SK-N-SH (cell line): ENCODE measurements at regions not wholly inside any gene's neighbourhood (a gene's known extent, or its start where the extent isn't known, plus 50 kb on each side); places are given as distances from the start of the nearest gene placed in this dataset.

ENCODE experiments used
- CTCF ChIA-PET: fragments of 300-600, 350-600 bp; formaldehyde crosslinking; extraction: SDS; loops from one replicate; lab custom pipeline; 2021; lab: Yijun Ruan, JAX
- POLR2A ChIA-PET: fragments of 350-600 bp; sonication (Branson Sonifier 250); formaldehyde crosslinking; extraction: SDS; loops from one replicate; lab custom pipeline; 2020; ENCODE audit warnings: antibody characterized with exemption, inconsistent platforms; lab: Yijun Ruan, JAX
- DNase-seq: peaks from one replicate; pipeline ENCODE4 v3.0.0; 2012
- H2AFZ ChIP-seq: fragments of 200-600 bp; sonication (generic); 2 replicates; pipeline ENCODE4 v1.8.1; 2016; ENCODE audit warnings: antibody characterized with exemption, mild to moderate bottlenecking, low read depth
- H3F3A ChIP-seq: fragments of 200-600 bp; sonication (generic); replicated peaks from 2 replicates; pipeline ENCODE3; 2016; ENCODE audit warnings: antibody characterized with exemption, mild to moderate bottlenecking; ENCODE audit not compliant: insufficient read depth
- H3K27ac ChIP-seq, 2 experiments: fragments of 200-500 bp in 1 of 2; fragments of 200-600 bp in 1 of 2; sonication (Bioruptor generic) in 1 of 2; sonication (generic), shearing (Covaris generic) in 1 of 2; 2 replicates each; pipeline versions ENCODE4 v1.5.1 to v1.6.1; 2014 to 2016; ENCODE audit warnings: low read depth in 2 of 2, inconsistent platforms in 1 of 2, low read length in 1 of 2, mild to moderate bottlenecking in 1 of 2, mixed read lengths in 1 of 2
- H3K27me3 ChIP-seq: fragments of 200-600 bp; sonication (generic), shearing (Covaris generic); 2 replicates; pipeline ENCODE4 v1.6.1; 2016; ENCODE audit warnings: mixed run types; ENCODE audit not compliant: insufficient read depth
- H3K36me3 ChIP-seq, 2 experiments: fragments of 200-500 bp in 1 of 2; fragments of 200-600 bp in 1 of 2; sonication (Bioruptor generic) in 1 of 2; sonication (generic) in 1 of 2; replicated peaks in 1 of 2; 2 replicates each; pipeline versions ENCODE3 to v1.5.1; 2014 to 2016; ENCODE audit warnings: low read length in 1 of 2, mild to moderate bottlenecking in 1 of 2; ENCODE audit not compliant: insufficient read depth in 2 of 2, control insufficient read depth in 1 of 2
- H3K4me1 ChIP-seq, 2 experiments: fragments of 200-500 bp in 1 of 2; fragments of 200-600 bp in 1 of 2; sonication (Bioruptor generic) in 1 of 2; sonication (generic), shearing (Covaris generic) in 1 of 2; 2 replicates each; pipeline versions ENCODE4 v1.5.1 to v1.6.1; 2014 to 2016; ENCODE audit warnings: low read depth in 1 of 2, low read length in 1 of 2, mixed run types in 1 of 2; ENCODE audit not compliant: insufficient read depth in 2 of 2, control insufficient read depth in 1 of 2
- H3K4me2 ChIP-seq: fragments of 200-600 bp; sonication (generic), shearing (Covaris generic); 2 replicates; pipeline ENCODE4 v1.6.1; 2017; ENCODE audit warnings: mixed run types
- H3K4me3 ChIP-seq, 2 experiments: fragments of 200-500 bp in 1 of 2; fragments of 200-600 bp in 1 of 2; sonication (Bioruptor generic) in 1 of 2; sonication (generic), shearing (Covaris generic) in 1 of 2; 2 replicates each; pipeline versions ENCODE4 v1.5.1 to v1.8.1; 2014 to 2016; ENCODE audit warnings: low read depth in 2 of 2, inconsistent platforms in 1 of 2, low read length in 1 of 2, mild to moderate bottlenecking in 1 of 2, mixed read lengths in 1 of 2, moderate library complexity in 1 of 2
- H3K79me2 ChIP-seq: fragments of 200-600 bp; sonication (generic); 2 replicates; pipeline ENCODE4 v1.8.1; 2017; ENCODE audit warnings: mild to moderate bottlenecking; ENCODE audit not compliant: insufficient read depth
- H3K9ac ChIP-seq: fragments of 200-600 bp; sonication (generic); 2 replicates; pipeline ENCODE4 v1.6.1; 2017; ENCODE audit warnings: mixed run types
- H3K9me2 ChIP-seq: fragments of 200-600 bp; sonication (generic); 2 replicates; pipeline ENCODE4 v1.6.1; 2017; ENCODE audit warnings: mixed run types
- H3K9me3 ChIP-seq: fragments of 200-600 bp; sonication (generic); 2 replicates; pipeline ENCODE4 v1.6.1; 2017; ENCODE audit warnings: mixed run types, mild to moderate bottlenecking, moderate library complexity
- H4K20me1 ChIP-seq: fragments of 200-600 bp; sonication (generic); 2 replicates; pipeline ENCODE4 v1.6.1; 2017; ENCODE audit warnings: mild to moderate bottlenecking, mixed run types; ENCODE audit not compliant: insufficient read depth
- CHD2 ChIP-seq: fragments of 150-350 bp; IDR thresholded peaks from 2 replicates; pipeline ENCODE4 v1.6.1; 2018; ENCODE audit warnings: low read length; ENCODE audit not compliant: partially characterized antibody
- ELF1 ChIP-seq: IDR thresholded peaks from 2 replicates; pipeline ENCODE4 v1.4.0; 2012
- EP300 ChIP-seq, 2 experiments: IDR thresholded peaks; 2 replicates each; pipeline versions ENCODE4 v1.4.0 to v1.6.1; 2012; ENCODE audit warnings: borderline replicate concordance in 1 of 2, low read depth in 1 of 2, low read length in 1 of 2
- EZH2phosphoT487 ChIP-seq: fragments of 200-600 bp; sonication (generic); IDR thresholded peaks from 2 replicates; pipeline ENCODE4 v1.6.1; 2017; ENCODE audit warnings: low read depth, mixed run types, mild to moderate bottlenecking, antibody characterized with exemption, moderate library complexity, borderline replicate concordance
- FOSL2 ChIP-seq: IDR thresholded peaks from 2 replicates; pipeline ENCODE4 v1.4.0; 2012; ENCODE audit warnings: low read depth, mild to moderate bottlenecking, moderate library complexity, borderline replicate concordance
- FOXJ3 ChIP-seq: sonication (generic); formaldehyde crosslinking; IDR thresholded peaks from 2 replicates; pipeline ENCODE4 v1.5.1; 2020; ENCODE audit warnings: mild to moderate bottlenecking, missing genetic modification reagents
- FOXM1 ChIP-seq: IDR thresholded peaks from 2 replicates; pipeline ENCODE4 v1.4.0; 2012; ENCODE audit warnings: low read depth, mild to moderate bottlenecking
- GABPA ChIP-seq: IDR thresholded peaks from 2 replicates; pipeline ENCODE4 v1.4.0; 2012; ENCODE audit warnings: low read depth, mild to moderate bottlenecking
- GATA2 ChIP-seq: sonication (generic); formaldehyde crosslinking; IDR thresholded peaks from 2 replicates; pipeline ENCODE4 v1.5.0; 2020; ENCODE audit warnings: mild to moderate bottlenecking, missing genetic modification reagents
- MEF2A ChIP-seq: IDR thresholded peaks from 2 replicates; pipeline ENCODE4 v1.4.0; 2012; ENCODE audit warnings: low read depth, borderline replicate concordance
- MXI1 ChIP-seq: IDR thresholded peaks from 2 replicates; pipeline ENCODE4 v1.6.1; 2012; ENCODE audit warnings: mild to moderate bottlenecking, low read depth, low read length, improper control_type of control experiment
- NFIC ChIP-seq: IDR thresholded peaks from 2 replicates; pipeline ENCODE4 v1.4.0; 2012; ENCODE audit warnings: borderline replicate concordance
- NRF1 ChIP-seq: IDR thresholded peaks from 2 replicates; pipeline ENCODE4 v1.6.1; 2012; ENCODE audit warnings: low read depth, mild to moderate bottlenecking, low read length
- RAD21 ChIP-seq: IDR thresholded peaks from 2 replicates; pipeline ENCODE4 v1.6.1; 2012; ENCODE audit warnings: mild to moderate bottlenecking, low read length
- RCOR1 ChIP-seq: fragments of 150-350 bp; IDR thresholded peaks from 2 replicates; pipeline ENCODE4 v1.6.1; 2017; ENCODE audit warnings: antibody characterized with exemption, low read length
- RFX5 ChIP-seq: IDR thresholded peaks from 2 replicates; pipeline ENCODE4 v1.6.1; 2012; ENCODE audit warnings: mild to moderate bottlenecking, improper control_type of control experiment, low read length
- RXRA ChIP-seq: IDR thresholded peaks from 2 replicates; pipeline ENCODE4 v1.4.0; 2012; ENCODE audit warnings: low read depth, mild to moderate bottlenecking, borderline replicate concordance
- SMC3 ChIP-seq: IDR thresholded peaks from 2 replicates; pipeline ENCODE4 v1.6.1; 2012; ENCODE audit warnings: low read depth, low read length, improper control_type of control experiment
- TCF12 ChIP-seq: IDR thresholded peaks from 2 replicates; pipeline ENCODE4 v1.4.0; 2012
- TEAD4 ChIP-seq: IDR thresholded peaks from 2 replicates; pipeline ENCODE4 v1.4.0; 2012; ENCODE audit warnings: mild to moderate bottlenecking, borderline replicate concordance; ENCODE audit not compliant: insufficient read depth
- WGBS: methylation state at CpG from one replicate; pipeline ENCODE4 v1.1.6; 2017; ENCODE audit warnings: low lambda C conversion rate; 5-methylcytosine and 5-hydroxymethylcytosine counted together
- TF ChIP-seq, protein P1 (sequence below): IDR thresholded peaks from 2 replicates; pipeline ENCODE4 v1.4.0; 2012; ENCODE audit warnings: low read depth, borderline replicate concordance
- TF ChIP-seq, protein P2 (sequence below): IDR thresholded peaks from 2 replicates; pipeline ENCODE4 v1.6.1; 2012; ENCODE audit warnings: mild to moderate bottlenecking, low read depth, low read length, moderate library complexity
- TF ChIP-seq, protein P3 (sequence below): IDR thresholded peaks from 2 replicates; pipeline ENCODE4 v1.4.0; 2012; ENCODE audit warnings: low read depth
- TF ChIP-seq, protein P4 (sequence below): fragments of 150-350 bp; IDR thresholded peaks from 2 replicates; pipeline ENCODE4 v1.6.1; 2017; ENCODE audit warnings: antibody characterized with exemption, low read length, low read depth, borderline replicate concordance
- TF ChIP-seq, protein P5 (sequence below): fragments of 200-600 bp; sonication (generic); IDR thresholded peaks from 2 replicates; pipeline ENCODE4 v1.6.1; 2017; ENCODE audit warnings: antibody characterized with exemption, mild to moderate bottlenecking, moderate library complexity
- TF ChIP-seq, protein P6 (sequence below): IDR thresholded peaks from 2 replicates; pipeline ENCODE4; 2012

DNA sequence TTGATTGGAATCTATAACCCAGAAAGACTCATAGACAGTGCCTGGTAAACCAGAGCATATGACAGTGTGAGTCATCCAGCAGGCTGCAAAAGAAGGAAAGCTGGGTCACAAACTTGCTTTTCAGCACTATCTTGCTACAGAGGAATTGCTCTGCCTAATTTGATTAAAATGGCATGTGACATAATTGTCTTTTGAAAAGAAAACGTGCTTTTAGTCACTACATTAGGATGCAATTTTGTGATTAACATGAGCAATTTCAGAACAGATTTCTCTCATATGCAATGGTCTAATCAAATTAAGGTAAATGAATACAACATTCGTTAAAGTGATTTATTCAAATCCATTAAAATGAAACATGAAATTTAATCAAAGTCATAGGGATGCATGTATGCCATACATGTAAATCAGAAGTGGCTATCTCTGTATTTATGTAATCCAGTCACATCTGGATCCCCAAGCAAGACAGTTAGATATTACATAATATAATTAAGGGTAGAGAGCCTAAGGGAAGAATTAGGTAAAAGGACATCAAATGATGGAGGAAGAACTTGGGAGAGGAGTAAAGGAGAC, 400.0 kb upstream of the HTR1E start:
- Histone ChIP-seq H2AFZ (no peak overlapping the region), H3K4me1 (peaks cover 0 to 20% of the 10 kb centered on the region in 2 experiments; a peak in 2 of 4 replicates), H3K4me2 (no peak overlapping the region), H3F3A (no peaks in the 10 kb centered on the region), H3K27me3 (no peaks in the 10 kb centered on the region), H3K9me3 (no peaks in the 10 kb centered on the region), H4K20me1 (no peaks in the 10 kb centered on the region), H3K27ac (peak overlapping the region in 1 of 2 experiments; percentile 100; a peak in 2 of 4 replicates), H3K36me3 (no peaks in the 10 kb centered on the region), H3K9me2 (peaks cover 3% of the 10 kb centered on the region; the same call in 1 of the 2 replicates), H3K4me3 (no peak overlapping the region), H3K79me2 (no peaks in the 10 kb centered on the region), H3K9ac (no peak overlapping the region)
- DNase-seq: peak; percentile 44
- WGBS: 2% methylated on average over 2 of the region's 2 CpGs
- ChIA-PET CTCF (interaction anchor here (0.6 to 3.4 kb wide), 3 partner anchors 77 to 614 kb away, joined by 3 to 17 read pairs (median 3); no protein-coding TSS in a partner anchor), POLR2A (interaction anchor here (0.6 to 1.1 kb wide), 2 partner anchors 322 to 614 kb away, joined by 3 to 4 read pairs; no protein-coding TSS in a partner anchor)
- no peak for TF ChIP-seq MEF2A
- TF ChIP-seq GABPA: no peak
- TF ChIP-seq EP300 (IDR thresholded peaks at IDR 0.05; ENCODE audit: borderline replicate concordance in 1 of 2, low read depth in 1 of 2, low read length in 1 of 2): peak in 1 of 2 experiments; percentile 98; a peak in 2 of 4 replicates
- TF ChIP-seq, protein P1, sequence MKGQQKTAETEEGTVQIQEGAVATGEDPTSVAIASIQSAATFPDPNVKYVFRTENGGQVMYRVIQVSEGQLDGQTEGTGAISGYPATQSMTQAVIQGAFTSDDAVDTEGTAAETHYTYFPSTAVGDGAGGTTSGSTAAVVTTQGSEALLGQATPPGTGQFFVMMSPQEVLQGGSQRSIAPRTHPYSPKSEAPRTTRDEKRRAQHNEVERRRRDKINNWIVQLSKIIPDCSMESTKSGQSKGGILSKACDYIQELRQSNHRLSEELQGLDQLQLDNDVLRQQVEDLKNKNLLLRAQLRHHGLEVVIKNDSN: no peak
- TF ChIP-seq EZH2phosphoT487: no peak
- TF ChIP-seq, protein P2, sequence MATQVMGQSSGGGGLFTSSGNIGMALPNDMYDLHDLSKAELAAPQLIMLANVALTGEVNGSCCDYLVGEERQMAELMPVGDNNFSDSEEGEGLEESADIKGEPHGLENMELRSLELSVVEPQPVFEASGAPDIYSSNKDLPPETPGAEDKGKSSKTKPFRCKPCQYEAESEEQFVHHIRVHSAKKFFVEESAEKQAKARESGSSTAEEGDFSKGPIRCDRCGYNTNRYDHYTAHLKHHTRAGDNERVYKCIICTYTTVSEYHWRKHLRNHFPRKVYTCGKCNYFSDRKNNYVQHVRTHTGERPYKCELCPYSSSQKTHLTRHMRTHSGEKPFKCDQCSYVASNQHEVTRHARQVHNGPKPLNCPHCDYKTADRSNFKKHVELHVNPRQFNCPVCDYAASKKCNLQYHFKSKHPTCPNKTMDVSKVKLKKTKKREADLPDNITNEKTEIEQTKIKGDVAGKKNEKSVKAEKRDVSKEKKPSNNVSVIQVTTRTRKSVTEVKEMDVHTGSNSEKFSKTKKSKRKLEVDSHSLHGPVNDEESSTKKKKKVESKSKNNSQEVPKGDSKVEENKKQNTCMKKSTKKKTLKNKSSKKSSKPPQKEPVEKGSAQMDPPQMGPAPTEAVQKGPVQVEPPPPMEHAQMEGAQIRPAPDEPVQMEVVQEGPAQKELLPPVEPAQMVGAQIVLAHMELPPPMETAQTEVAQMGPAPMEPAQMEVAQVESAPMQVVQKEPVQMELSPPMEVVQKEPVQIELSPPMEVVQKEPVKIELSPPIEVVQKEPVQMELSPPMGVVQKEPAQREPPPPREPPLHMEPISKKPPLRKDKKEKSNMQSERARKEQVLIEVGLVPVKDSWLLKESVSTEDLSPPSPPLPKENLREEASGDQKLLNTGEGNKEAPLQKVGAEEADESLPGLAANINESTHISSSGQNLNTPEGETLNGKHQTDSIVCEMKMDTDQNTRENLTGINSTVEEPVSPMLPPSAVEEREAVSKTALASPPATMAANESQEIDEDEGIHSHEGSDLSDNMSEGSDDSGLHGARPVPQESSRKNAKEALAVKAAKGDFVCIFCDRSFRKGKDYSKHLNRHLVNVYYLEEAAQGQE: no peak
- peak; percentile 44; the same call in 1 of the 2 replicates for TF ChIP-seq SMC3
- TF ChIP-seq NRF1: no peak
- TF ChIP-seq, protein P3, sequence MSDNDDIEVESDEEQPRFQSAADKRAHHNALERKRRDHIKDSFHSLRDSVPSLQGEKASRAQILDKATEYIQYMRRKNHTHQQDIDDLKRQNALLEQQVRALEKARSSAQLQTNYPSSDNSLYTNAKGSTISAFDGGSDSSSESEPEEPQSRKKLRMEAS: no peak
- TF ChIP-seq TCF12: no peak; the same call in 1 of the 2 replicates
- peak; percentile 28; the same call in 1 of the 2 replicates for TF ChIP-seq RFX5
- no peak for TF ChIP-seq NFIC
- TF ChIP-seq, protein P4, sequence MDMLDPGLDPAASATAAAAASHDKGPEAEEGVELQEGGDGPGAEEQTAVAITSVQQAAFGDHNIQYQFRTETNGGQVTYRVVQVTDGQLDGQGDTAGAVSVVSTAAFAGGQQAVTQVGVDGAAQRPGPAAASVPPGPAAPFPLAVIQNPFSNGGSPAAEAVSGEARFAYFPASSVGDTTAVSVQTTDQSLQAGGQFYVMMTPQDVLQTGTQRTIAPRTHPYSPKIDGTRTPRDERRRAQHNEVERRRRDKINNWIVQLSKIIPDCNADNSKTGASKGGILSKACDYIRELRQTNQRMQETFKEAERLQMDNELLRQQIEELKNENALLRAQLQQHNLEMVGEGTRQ: peak; percentile 27; the same call in 1 of the 2 replicates
- no peak for TF ChIP-seq RXRA
- TF ChIP-seq, protein P5, sequence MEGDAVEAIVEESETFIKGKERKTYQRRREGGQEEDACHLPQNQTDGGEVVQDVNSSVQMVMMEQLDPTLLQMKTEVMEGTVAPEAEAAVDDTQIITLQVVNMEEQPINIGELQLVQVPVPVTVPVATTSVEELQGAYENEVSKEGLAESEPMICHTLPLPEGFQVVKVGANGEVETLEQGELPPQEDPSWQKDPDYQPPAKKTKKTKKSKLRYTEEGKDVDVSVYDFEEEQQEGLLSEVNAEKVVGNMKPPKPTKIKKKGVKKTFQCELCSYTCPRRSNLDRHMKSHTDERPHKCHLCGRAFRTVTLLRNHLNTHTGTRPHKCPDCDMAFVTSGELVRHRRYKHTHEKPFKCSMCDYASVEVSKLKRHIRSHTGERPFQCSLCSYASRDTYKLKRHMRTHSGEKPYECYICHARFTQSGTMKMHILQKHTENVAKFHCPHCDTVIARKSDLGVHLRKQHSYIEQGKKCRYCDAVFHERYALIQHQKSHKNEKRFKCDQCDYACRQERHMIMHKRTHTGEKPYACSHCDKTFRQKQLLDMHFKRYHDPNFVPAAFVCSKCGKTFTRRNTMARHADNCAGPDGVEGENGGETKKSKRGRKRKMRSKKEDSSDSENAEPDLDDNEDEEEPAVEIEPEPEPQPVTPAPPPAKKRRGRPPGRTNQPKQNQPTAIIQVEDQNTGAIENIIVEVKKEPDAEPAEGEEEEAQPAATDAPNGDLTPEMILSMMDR: no peak
- TF ChIP-seq MXI1: peak; percentile 75; the same call in 1 of the 2 replicates
- no peak for TF ChIP-seq ELF1
- TF ChIP-seq FOXM1: no peak
- peak; percentile 58 for TF ChIP-seq RAD21
- TF ChIP-seq FOSL2: no peak
- peak; percentile 92 for TF ChIP-seq RCOR1
- TF ChIP-seq CHD2: peak; percentile 55
- peak; percentile 94 for TF ChIP-seq FOXJ3 (CRISPR knock-in tag)
- TF ChIP-seq TEAD4: peak; percentile 73
- TF ChIP-seq GATA2 (CRISPR knock-in tag): peak; percentile 93
- TF ChIP-seq, protein P6, sequence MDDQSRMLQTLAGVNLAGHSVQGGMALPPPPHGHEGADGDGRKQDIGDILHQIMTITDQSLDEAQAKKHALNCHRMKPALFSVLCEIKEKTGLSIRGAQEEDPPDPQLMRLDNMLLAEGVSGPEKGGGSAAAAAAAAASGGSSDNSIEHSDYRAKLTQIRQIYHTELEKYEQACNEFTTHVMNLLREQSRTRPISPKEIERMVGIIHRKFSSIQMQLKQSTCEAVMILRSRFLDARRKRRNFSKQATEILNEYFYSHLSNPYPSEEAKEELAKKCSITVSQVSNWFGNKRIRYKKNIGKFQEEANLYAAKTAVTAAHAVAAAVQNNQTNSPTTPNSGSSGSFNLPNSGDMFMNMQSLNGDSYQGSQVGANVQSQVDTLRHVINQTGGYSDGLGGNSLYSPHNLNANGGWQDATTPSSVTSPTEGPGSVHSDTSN: no peak
